SU-DHL-6 (cell line): ENCODE measurements at regions not wholly inside any gene's neighbourhood (a gene's known extent, or its start where the extent isn't known, plus 50 kb on each side); places are given as distances from the start of the nearest gene placed in this dataset.

Experiments used
- EZH2phosphoT487 ChIP-seq: fragments of 200-600 bp; sonication (generic), shearing (Covaris generic); conservative IDR thresholded peaks from 2 replicates; pipeline ENCODE4 v1.6.1; 2018; ENCODE audit warnings: mild to moderate bottlenecking, antibody characterized with exemption, low read length, moderate library complexity, mixed read lengths
- TF ChIP-seq, protein P1 (sequence below): fragments of 200-600 bp; sonication (generic); IDR thresholded peaks from one replicate; pipeline ENCODE4 v1.5.1; 2017; ENCODE audit warnings: antibody characterized with exemption, mild to moderate bottlenecking, low read length, moderate library complexity; ENCODE audit not compliant: insufficient read depth, poor library complexity, severe bottlenecking

DNA sequence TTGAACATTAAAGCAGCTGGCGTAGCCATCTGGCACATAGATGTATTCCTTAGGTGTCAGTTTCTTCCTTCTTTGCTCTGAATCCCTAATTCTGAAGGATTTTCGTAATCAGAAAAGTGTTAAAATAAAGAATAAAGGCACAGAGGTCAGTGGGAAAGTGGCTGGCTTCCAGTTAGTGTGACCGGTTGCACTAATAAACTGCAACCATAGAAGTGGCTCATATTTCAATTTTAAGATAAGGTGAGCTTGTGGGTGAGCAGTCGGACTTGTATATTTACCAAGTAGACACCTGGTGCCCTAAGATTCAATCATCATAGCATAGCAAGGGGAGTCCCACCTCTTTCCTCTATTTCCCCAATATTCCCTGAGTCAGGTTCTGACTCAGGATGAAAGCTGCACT, 459.6 kb downstream of the ACTL7B start:
- TF ChIP-seq, protein P1, sequence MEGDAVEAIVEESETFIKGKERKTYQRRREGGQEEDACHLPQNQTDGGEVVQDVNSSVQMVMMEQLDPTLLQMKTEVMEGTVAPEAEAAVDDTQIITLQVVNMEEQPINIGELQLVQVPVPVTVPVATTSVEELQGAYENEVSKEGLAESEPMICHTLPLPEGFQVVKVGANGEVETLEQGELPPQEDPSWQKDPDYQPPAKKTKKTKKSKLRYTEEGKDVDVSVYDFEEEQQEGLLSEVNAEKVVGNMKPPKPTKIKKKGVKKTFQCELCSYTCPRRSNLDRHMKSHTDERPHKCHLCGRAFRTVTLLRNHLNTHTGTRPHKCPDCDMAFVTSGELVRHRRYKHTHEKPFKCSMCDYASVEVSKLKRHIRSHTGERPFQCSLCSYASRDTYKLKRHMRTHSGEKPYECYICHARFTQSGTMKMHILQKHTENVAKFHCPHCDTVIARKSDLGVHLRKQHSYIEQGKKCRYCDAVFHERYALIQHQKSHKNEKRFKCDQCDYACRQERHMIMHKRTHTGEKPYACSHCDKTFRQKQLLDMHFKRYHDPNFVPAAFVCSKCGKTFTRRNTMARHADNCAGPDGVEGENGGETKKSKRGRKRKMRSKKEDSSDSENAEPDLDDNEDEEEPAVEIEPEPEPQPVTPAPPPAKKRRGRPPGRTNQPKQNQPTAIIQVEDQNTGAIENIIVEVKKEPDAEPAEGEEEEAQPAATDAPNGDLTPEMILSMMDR: no peak
- no peak for TF ChIP-seq EZH2phosphoT487
